ENCODE measurements at regions not wholly inside any gene's neighbourhood (a gene's known extent, or its start where the extent isn't known, plus 50 kb on each side); places are given as distances from the start of the nearest gene placed in this dataset.

- Histone ChIP-seq H2AFZ (ENCODE audit: control insufficient read depth, low read depth, low read length) (no peak overlapping the region), H3K79me2 (ENCODE audit: control insufficient read depth, insufficient read depth, low read length) (no peaks in the 10 kb centered on the region), H3K4me2 (ENCODE audit: control insufficient read depth, insufficient read depth) (no peak overlapping the region), H3K27me3 (replicated peaks in 1 of 2; ENCODE audit: control insufficient read depth in 2 of 2, insufficient read depth in 2 of 2, low read length in 1 of 2) (peaks cover 2 to 3% of the 10 kb centered on the region in 2 experiments; a peak in 3 of 4 replicates), H3K9me3 (replicated peaks; ENCODE audit: control insufficient read depth, insufficient read depth, low read length) (no peaks in the 10 kb centered on the region), H3K4me1 (ENCODE audit: control insufficient read depth, insufficient read depth, low read length) (peaks cover 4% of the 10 kb centered on the region; the same call in 1 of the 2 replicates), H4K20me1 (ENCODE audit: control insufficient read depth, insufficient read depth) (no peaks in the 10 kb centered on the region), H3K4me3 (no peak overlapping the region), H3K27ac (ENCODE audit: control insufficient read depth, insufficient read depth) (no peak overlapping the region), H3K9ac (ENCODE audit: control insufficient read depth, insufficient read depth, low read length) (no peak overlapping the region), H3K36me3 (ENCODE audit: control insufficient read depth in 2 of 2, insufficient read depth in 2 of 2, low read length in 1 of 2) (no peaks in the 10 kb centered on the region)
- in situ Hi-C loops (cut with MboI) = loop anchor here (25.0 kb wide), 2 partner anchors 407 to 732 kb away; no protein-coding TSS in a partner anchor
- no peak for FAIRE-seq
- RAD21 ChIA-PET (ENCODE audit: unreplicated experiment) = no interaction called here
- no peak for ATAC-seq
- 33% methylated on average over 9 of the region's 9 CpGs for WGBS (ENCODE audit: insufficient coverage, insufficient replicate concordance, low lambda C conversion rate, missing lambda C conversion rate)
- intact Hi-C loops (cut with micrococcal nuclease; ENCODE audit: unreplicated experiment) = loop anchor here (5.0 kb wide), 5 partner anchors 363 to 1207 kb away; no protein-coding TSS in a partner anchor
- CTCF ChIA-PET = interaction anchor here (0.6 kb wide), 1 partner anchor 885 kb away, joined by 3 read pairs; no protein-coding TSS in a partner anchor
- POLR2A ChIA-PET = no interaction called here
- TF ChIP-seq HSF1 (IDR thresholded peaks at IDR 0.05; ENCODE audit: low read depth, low read length) (no peak), BCLAF1 (IDR thresholded peaks at IDR 0.05) (no peak), SUPT20H (IDR thresholded peaks at IDR 0.05; ENCODE audit: borderline replicate concordance, control insufficient read depth, low read depth, low read length) (no peak)
- TF ChIP-seq, protein P1, sequence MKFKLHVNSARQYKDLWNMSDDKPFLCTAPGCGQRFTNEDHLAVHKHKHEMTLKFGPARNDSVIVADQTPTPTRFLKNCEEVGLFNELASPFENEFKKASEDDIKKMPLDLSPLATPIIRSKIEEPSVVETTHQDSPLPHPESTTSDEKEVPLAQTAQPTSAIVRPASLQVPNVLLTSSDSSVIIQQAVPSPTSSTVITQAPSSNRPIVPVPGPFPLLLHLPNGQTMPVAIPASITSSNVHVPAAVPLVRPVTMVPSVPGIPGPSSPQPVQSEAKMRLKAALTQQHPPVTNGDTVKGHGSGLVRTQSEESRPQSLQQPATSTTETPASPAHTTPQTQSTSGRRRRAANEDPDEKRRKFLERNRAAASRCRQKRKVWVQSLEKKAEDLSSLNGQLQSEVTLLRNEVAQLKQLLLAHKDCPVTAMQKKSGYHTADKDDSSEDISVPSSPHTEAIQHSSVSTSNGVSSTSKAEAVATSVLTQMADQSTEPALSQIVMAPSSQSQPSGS (IDR thresholded peaks at IDR 0.05; ENCODE audit: low read length) = no peak
- SMC1A ChIA-PET (ENCODE audit: uncharacterized antibody, unreplicated experiment) = interaction anchor here (0.7 to 0.8 kb wide), 2 partner anchors 883 to 1826 kb away, joined by 3 read pairs; no protein-coding TSS in a partner anchor
- DNase-seq (ENCODE audit: low read depth, low spot score) = no peak
- BruUV-seq (replicated peaks) = no TSS peak
These were observed 205.7 kb downstream of the TTC8 start for GRCh38 chr14:89029961-89030694.
